ENCODE measurements at regions not wholly inside any gene's neighbourhood (a gene's known extent, or its start where the extent isn't known, plus 50 kb on each side); places are given as distances from the start of the nearest gene placed in this dataset.

DNA sequence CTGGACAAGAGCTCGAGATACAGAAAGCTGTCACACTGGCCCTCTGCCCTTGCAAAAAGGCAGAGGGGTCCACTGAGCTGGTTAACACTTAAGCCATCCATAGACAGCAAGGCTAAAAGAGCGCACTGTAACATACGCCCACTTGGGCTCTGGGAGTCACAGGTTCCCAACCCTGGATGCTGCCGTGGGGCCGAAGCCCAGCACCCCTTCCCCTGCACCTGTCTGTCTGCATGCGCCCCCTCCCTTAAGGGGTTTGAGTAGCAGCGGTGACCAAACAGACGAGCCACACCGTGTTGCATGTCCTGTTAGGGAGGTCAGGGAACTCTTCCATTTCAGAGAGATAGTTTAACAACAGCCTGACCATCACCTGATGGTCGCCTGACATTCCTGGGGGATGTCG, 138.4 kb upstream of the GALNTL6 start:
- Mint-ChIP-seq H3K27me3 (no peaks in the 10 kb centered on the region), H3K36me3 (ENCODE audit: low read depth) (no peaks in the 10 kb centered on the region), H3K4me3 (no peak overlapping the region), H3K27ac (no peak overlapping the region), H3K9me3 (no peaks in the 10 kb centered on the region), H3K4me1 (no peaks in the 10 kb centered on the region)
- ChIA-PET POLR2A (no interaction called here), CTCF (no interaction called here)
- DNase-seq, result no peak

DNA sequence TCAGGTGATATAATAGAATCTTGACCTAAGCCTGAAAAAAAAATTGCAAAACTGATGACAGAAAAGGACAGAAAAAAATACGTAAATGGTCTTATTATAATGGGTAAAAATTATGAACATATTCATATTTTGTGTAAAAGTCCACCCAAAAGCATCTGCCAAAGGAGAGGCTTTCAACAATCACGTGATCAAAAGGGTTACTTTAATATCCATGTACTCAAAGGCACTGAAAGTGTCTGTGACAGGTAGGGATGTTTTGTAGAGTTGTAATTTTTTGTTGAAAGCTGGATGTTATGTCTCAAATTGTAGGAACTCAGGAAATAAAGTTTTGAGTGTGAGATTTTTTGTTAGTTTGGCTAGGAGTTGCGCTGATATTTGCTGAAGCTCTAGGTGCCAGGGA, 144.8 kb upstream of the GALNTL6 start:
- Mint-ChIP-seq H3K9me3 (no peaks in the 10 kb centered on the region), H3K36me3 (ENCODE audit: low read depth) (no peaks in the 10 kb centered on the region), H3K27ac (no peak overlapping the region), H3K4me3 (no peak overlapping the region), H3K27me3 (no peaks in the 10 kb centered on the region), H3K4me1 (no peaks in the 10 kb centered on the region)
- ChIA-PET POLR2A (no interaction called here), CTCF (no interaction called here)
- DNase-seq, result no peak

DNA sequence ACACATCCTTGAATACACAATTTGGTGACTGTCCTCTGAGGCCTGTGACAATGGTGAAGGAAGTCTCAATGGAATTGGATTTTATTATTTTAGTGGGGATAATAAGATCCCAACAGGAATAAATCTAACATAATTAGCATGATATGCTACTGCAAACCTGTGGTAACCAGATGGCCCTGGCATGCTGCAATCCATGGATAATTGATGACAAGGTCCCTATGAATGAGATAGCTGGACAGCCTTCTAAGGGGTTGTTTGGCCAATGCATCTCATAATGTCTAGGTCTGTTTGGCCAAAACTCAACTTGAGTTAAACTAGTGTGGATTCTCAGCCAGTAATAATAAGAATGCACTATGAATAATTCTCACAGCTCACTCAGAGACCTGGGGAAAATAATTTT, 145.3 kb upstream of the GALNTL6 start:
- DNase-seq, result no peak
- H3K9me3 Mint-ChIP-seq, result no peaks in the 10 kb centered on the region
- ChIA-PET CTCF (no interaction called here), POLR2A (no interaction called here)
- H3K27me3 Mint-ChIP-seq, result no peaks in the 10 kb centered on the region
- H3K4me3 Mint-ChIP-seq, result no peak overlapping the region
- H3K27ac Mint-ChIP-seq, result no peak overlapping the region
- no peaks in the 10 kb centered on the region for H3K36me3 Mint-ChIP-seq (ENCODE audit: low read depth)
- H3K4me1 Mint-ChIP-seq, result no peaks in the 10 kb centered on the region

DNA sequence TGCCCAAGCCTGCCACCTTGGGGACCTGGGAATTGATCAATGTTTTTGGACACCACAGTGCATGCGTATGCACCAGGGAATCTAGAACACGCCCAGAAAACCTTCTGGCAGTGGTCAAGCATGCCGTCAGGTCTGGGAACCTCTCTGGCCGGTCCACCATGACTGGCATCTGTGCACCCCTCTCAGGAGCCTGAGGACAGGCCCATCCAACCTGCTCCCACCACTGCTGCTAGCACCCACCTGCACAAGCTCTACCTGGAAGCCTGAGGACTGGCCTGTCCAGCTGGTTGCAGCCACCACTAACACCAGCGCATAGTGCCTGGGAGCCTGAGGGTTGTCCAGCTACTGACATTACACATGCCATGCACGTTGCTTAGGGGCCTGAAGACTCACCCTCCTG, 162.1 kb upstream of the GALNTL6 start:
- Mint-ChIP-seq H3K27ac (no peak overlapping the region), H3K27me3 (no peaks in the 10 kb centered on the region), H3K36me3 (ENCODE audit: low read depth) (no peaks in the 10 kb centered on the region), H3K9me3 (no peaks in the 10 kb centered on the region), H3K4me3 (no peak overlapping the region), H3K4me1 (no peaks in the 10 kb centered on the region)
- DNase-seq, result no peak
- ChIA-PET CTCF (no interaction called here), POLR2A (no interaction called here)

DNA sequence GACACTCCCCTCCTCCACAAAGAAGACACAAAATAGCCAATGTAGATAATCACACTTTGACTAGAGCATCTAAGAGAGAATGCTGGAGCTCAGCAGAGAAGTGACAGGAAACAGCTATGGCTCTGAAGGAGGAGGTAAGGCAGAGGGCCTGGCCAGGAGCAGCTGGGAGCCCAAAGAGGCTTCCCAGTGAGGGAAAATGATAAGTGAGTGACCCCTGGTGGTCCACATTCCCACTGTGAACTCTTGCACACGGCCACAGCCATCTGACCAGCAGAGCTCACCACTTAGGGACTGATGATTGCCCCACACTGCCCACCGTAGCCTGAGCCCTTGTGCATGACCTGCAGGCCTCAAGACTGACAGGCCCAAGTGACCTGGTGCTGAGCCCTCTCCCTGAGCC, 162.7 kb upstream of the GALNTL6 start:
- CTCF ChIA-PET, result no interaction called here
- H3K9me3 Mint-ChIP-seq, result no peaks in the 10 kb centered on the region
- no peaks in the 10 kb centered on the region for H3K36me3 Mint-ChIP-seq (ENCODE audit: low read depth)
- H3K4me1 Mint-ChIP-seq, result no peaks in the 10 kb centered on the region
- POLR2A ChIA-PET, result no interaction called here
- DNase-seq, result no peak
- no peak overlapping the region for H3K4me3 Mint-ChIP-seq
- no peak overlapping the region for H3K27ac Mint-ChIP-seq
- H3K27me3 Mint-ChIP-seq, result no peaks in the 10 kb centered on the region

DNA sequence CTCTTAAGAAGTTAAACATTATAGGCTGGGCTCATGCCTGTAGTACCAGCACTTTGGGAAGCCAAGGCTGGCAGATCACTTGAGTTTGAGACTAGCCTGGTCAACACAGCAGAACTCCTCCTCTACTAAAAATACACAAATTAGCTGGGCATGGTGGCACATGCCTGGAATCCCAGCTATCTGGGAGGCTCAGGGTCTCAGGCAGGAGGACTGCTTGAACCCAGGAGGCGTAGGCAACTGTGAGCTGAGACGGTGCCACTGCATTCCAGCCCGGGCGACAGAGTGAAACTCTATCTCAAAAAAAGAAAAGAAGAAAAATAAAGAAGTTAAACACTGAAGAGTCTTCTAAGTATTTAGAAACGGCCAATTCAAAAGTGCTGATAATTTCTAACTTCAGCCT, 164.3 kb upstream of the GALNTL6 start:
- Mint-ChIP-seq H3K4me1 (peaks cover 3% of the 10 kb centered on the region), H3K4me3 (no peak overlapping the region), H3K27me3 (no peaks in the 10 kb centered on the region), H3K36me3 (ENCODE audit: low read depth) (no peaks in the 10 kb centered on the region), H3K9me3 (no peaks in the 10 kb centered on the region), H3K27ac (no peak overlapping the region)
- no peak for DNase-seq
- POLR2A ChIA-PET, result no interaction called here
- CTCF ChIA-PET, result no interaction called here

DNA sequence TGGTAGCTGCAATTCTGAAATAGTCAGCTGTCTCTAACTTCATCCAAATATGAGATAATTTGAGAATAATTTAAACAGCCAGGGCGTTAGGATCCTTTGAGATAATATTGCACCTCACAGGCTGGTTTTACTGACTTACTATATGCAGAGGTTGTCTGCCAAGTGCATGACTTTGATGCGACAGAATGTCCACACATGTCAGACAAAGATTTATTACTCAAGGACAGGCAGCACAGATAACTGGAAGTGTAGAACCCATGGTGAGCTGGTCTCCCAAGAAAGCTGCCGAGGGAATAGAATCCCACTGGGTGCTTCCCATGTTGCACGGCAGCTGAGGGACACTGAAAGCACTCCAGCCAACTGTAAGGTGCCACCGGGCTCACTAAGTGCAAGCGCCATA, 166.2 kb upstream of the GALNTL6 start:
- Mint-ChIP-seq H3K36me3 (ENCODE audit: low read depth) (no peaks in the 10 kb centered on the region), H3K4me3 (no peak overlapping the region)
- CTCF ChIA-PET, result no interaction called here

DNA sequence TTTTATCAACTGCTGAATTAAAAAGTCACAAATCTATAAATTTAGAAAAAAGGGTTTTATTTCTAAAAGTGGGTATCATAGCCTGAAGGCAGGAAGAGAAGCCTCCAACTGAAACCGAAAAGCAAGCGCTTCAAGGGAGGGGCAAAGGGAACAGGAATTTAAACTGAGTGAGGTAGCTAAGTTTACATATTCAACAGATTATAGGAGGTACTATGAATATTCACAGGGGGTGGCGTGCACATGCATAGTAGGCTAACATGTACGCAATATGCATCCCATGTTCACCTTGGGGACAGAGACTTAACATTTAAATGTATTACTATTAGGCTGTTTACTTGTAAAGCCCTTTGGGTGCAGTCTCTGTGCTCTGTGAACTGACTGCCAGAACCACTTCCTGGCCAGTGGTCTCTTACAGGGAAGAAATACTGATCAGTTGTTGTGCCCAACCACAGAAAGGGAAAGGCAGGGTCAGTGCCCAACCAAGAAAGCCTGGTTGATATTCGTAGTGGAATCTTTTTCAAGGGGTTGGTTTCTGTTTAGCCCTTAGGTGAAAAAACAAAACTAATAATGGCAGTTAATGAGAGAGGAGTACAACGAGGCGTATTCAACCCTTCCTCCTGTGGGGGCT, 168.7 kb upstream of the GALNTL6 start:
- Mint-ChIP-seq H3K9me3 (no peaks in the 10 kb centered on the region), H3K4me3 (no peak overlapping the region), H3K27me3 (no peaks in the 10 kb centered on the region), H3K4me1 (peaks cover 10% of the 10 kb centered on the region), H3K27ac (no peak overlapping the region), H3K36me3 (ENCODE audit: low read depth) (no peaks in the 10 kb centered on the region)
- CTCF ChIA-PET, result no interaction called here
- DNase-seq, result no peak
- POLR2A ChIA-PET, result no interaction called here

More for the DNA sequence above, 166.2 kb upstream of the GALNTL6 start:
- H3K9me3 Mint-ChIP-seq, result no peaks in the 10 kb centered on the region
- DNase-seq, result no peak
- no peak overlapping the region for H3K27ac Mint-ChIP-seq
- no peaks in the 10 kb centered on the region for H3K27me3 Mint-ChIP-seq
- POLR2A ChIA-PET, result no interaction called here
- H3K4me1 Mint-ChIP-seq, result peaks cover 5% of the 10 kb centered on the region

DNA sequence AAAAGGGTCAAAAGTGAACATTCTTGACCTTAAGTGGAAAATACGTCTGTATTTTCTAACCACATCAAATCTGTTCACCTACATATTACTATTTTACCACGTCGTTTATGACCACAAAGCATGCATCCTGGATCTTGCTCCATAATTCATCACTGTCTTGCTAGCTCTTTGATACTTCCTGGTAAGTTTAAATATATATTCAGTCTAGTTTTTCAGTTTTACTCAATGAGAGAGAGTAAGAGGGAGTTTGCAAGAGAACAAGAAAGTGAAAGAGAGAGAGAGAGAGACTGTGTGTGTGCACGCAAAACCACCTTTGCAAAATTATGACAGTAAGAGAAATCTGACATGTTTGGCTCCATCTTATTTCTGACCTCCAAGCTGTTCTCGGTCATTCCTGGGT, 173.7 kb upstream of the GALNTL6 start:
- Mint-ChIP-seq H3K27ac (no peak overlapping the region), H3K4me1 (peaks cover 9% of the 10 kb centered on the region), H3K27me3 (no peaks in the 10 kb centered on the region), H3K9me3 (no peaks in the 10 kb centered on the region), H3K36me3 (ENCODE audit: low read depth) (no peaks in the 10 kb centered on the region), H3K4me3 (no peak overlapping the region)
- ChIA-PET CTCF (no interaction called here), POLR2A (no interaction called here)
- no peak for DNase-seq

DNA sequence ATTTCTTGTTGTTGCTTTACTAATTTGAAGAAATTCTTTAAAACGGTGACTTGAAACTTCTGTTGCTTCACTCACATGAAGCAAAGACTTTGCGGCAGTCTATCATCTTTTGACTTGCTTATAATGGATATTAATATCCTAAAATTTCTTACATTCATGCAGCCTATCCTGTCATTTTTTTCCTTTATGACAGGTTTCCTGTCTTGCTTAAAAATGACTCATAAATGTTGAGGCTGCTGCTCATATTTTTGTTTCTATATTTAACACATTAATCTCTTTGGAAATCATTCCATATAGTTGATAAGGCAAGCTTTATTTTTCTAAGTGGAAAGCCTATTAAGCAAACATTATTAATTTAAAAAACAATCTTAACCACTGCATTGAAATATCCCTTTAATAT, 176.6 kb upstream of the GALNTL6 start:
- POLR2A ChIA-PET, result no interaction called here
- peaks cover 6% of the 10 kb centered on the region for H3K4me1 Mint-ChIP-seq
- H3K9me3 Mint-ChIP-seq, result no peaks in the 10 kb centered on the region
- DNase-seq, result no peak
- no peak overlapping the region for H3K4me3 Mint-ChIP-seq
- H3K36me3 Mint-ChIP-seq (ENCODE audit: low read depth), result no peaks in the 10 kb centered on the region
- CTCF ChIA-PET, result no interaction called here
- H3K27ac Mint-ChIP-seq, result no peak overlapping the region
- no peaks in the 10 kb centered on the region for H3K27me3 Mint-ChIP-seq

DNA sequence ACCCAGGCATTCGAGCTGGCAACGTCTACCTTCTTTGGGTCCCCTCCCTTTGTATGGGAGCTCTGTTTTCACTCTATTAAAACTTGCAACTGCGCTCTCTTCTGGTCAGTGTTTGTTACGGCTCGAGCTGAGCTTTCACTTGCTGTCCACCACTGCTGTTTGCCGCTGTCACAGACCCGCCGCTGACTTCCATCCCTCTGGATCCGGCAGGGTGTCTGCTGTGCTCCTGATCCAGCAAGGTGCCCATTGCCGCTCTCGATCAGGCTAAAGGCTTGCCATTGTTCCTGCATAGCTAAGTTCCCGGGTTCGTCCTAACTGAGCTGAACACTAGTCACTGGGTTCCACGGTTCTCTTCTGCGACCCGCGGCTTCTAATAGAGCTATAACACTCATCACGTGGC, 183.5 kb upstream of the GALNTL6 start:
- H3K27me3 Mint-ChIP-seq, result no peaks in the 10 kb centered on the region
- CTCF ChIA-PET, result no interaction called here

DNA sequence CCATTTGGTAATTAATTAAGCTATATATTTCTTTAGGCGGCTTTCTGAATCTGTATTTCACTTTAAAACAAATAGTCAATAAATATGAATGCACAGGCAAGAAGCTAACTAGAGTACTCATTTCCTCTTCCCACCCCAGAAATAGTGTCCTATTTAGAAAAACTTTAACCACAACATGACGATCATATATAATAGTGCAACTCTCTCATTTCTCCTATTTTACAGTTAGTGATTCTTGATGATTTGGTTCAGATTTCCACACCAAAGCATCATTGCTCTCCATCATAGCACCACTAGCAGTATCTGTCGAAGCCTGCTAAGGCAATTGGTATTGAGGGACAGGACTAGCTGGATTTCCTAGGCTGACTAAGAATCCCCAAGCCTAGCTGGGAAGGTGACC, 184.0 kb upstream of the GALNTL6 start:
- no peak for DNase-seq
- H3K4me1 Mint-ChIP-seq, result no peaks in the 10 kb centered on the region
- no peak overlapping the region for H3K27ac Mint-ChIP-seq
- ChIA-PET CTCF (no interaction called here), POLR2A (no interaction called here)
- H3K36me3 Mint-ChIP-seq (ENCODE audit: low read depth), result no peaks in the 10 kb centered on the region
- no peaks in the 10 kb centered on the region for H3K27me3 Mint-ChIP-seq
- no peak overlapping the region for H3K4me3 Mint-ChIP-seq
- H3K9me3 Mint-ChIP-seq, result peaks cover 3% of the 10 kb centered on the region

More for the DNA sequence above, 183.5 kb upstream of the GALNTL6 start:
- no peak overlapping the region for H3K4me3 Mint-ChIP-seq
- H3K36me3 Mint-ChIP-seq (ENCODE audit: low read depth), result no peaks in the 10 kb centered on the region
- DNase-seq, result no peak
- H3K9me3 Mint-ChIP-seq, result peaks cover 3% of the 10 kb centered on the region
- H3K27ac Mint-ChIP-seq, result no peak overlapping the region
- POLR2A ChIA-PET, result no interaction called here
- no peaks in the 10 kb centered on the region for H3K4me1 Mint-ChIP-seq

DNA sequence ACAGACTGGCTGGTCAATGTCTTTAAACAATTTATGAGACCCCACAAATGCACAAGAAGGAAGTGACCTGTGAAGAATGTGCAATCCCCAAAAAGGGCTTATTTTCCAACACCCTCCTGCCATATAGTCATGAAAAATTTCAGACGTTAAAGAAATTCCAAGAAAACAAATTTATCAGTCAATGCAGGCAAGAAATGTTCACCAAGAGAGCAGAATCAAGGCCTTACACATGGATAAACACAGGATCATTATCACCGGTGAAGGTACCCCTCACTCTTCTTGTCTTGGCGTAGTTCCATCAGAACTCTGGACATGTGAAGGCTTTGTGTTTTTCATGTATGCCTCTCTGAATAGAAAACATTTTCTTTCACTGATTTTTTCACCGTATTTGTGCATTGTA, 186.7 kb upstream of the GALNTL6 start:
- Mint-ChIP-seq H3K36me3 (ENCODE audit: low read depth) (no peaks in the 10 kb centered on the region), H3K9me3 (peaks cover 3% of the 10 kb centered on the region), H3K4me3 (no peak overlapping the region), H3K27me3 (no peaks in the 10 kb centered on the region), H3K27ac (no peak overlapping the region), H3K4me1 (no peaks in the 10 kb centered on the region)
- no peak for DNase-seq
- ChIA-PET CTCF (no interaction called here), POLR2A (no interaction called here)

DNA sequence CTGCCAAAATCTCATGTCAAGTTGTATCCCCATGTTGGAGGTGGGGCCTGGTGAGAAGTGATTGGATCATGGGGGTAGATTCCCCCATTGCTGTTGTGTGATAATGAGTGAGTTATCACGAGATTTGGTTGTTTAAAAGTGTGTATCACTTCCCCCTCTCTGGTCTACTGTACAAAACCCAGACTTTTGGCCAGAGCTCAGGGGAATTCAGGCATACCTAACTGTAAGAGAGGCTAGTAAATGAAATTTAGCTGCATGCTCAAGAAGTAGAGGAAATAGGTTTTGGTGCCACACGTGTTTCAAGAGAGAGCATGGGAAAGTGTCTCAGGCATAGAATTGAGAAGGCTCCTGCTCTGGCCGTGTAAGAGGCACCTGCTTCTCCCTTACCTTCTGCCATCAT, 190.5 kb upstream of the GALNTL6 start:
- ChIA-PET CTCF (no interaction called here), POLR2A (no interaction called here)

DNA sequence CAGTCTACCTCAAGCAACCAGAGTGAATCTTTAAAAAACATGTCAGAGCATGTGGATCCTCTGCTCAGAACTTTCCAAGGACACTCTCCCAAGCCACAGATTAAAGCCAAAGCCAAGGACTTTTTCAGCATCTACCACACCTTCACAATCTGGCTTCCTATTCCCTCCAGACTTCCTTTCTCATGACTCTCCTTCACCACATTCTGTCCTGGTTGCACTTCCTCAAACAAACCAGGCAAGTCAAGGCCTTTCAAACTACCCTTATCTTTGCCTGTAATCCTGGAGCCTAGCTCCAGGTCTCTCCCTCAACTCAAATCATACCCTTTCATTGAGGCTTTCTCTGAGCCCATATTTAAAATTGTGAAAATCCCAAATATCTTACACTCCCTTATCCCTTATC, 191.6 kb upstream of the GALNTL6 start:
- no peaks in the 10 kb centered on the region for H3K4me1 Mint-ChIP-seq
- H3K4me3 Mint-ChIP-seq, result no peak overlapping the region
- CTCF ChIA-PET, result no interaction called here
- H3K9me3 Mint-ChIP-seq, result peaks cover 1% of the 10 kb centered on the region
- no peaks in the 10 kb centered on the region for H3K27me3 Mint-ChIP-seq
- POLR2A ChIA-PET, result no interaction called here
- H3K27ac Mint-ChIP-seq, result no peak overlapping the region
- no peaks in the 10 kb centered on the region for H3K36me3 Mint-ChIP-seq (ENCODE audit: low read depth)
- no peak for DNase-seq

More for the DNA sequence above, 190.5 kb upstream of the GALNTL6 start:
- H3K9me3 Mint-ChIP-seq, result peaks cover 1% of the 10 kb centered on the region
- H3K36me3 Mint-ChIP-seq (ENCODE audit: low read depth), result no peaks in the 10 kb centered on the region
- H3K4me1 Mint-ChIP-seq, result no peaks in the 10 kb centered on the region
- H3K4me3 Mint-ChIP-seq, result no peak overlapping the region
- H3K27ac Mint-ChIP-seq, result no peak overlapping the region
- DNase-seq, result no peak
- no peaks in the 10 kb centered on the region for H3K27me3 Mint-ChIP-seq
